HCEC 1CT (cell line): ENCODE measurements at regions not wholly inside any gene's neighbourhood (a gene's known extent, or its start where the extent isn't known, plus 50 kb on each side); places are given as distances from the start of the nearest gene placed in this dataset.

Source experiments
- DNase-seq: peaks from one replicate; pipeline ENCODE4 v3.0.0-alpha.2; 2017

GRCh38 chr6:105476978-105477377 is 74.1 kb upstream of the PREP start:
- DNase-seq, result no peak

DNA sequence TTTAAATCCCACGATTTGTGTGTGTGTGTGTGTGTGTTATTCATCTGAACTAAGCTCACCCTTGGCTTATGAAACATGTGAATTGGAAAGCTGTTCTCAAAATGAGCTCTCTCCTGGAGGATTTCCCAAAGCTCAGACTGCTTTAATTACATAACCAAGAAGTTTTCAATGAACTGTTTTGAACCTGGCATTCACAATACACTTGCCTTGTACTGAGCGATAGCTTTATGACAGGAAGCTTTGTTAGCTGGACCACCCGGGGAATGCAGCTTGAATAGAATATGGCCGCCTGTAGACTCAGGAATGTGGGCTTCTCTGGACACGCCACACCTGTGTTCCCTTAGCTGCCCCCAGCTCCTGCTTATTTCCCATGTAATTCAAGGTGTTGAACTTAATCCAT is 71.4 kb upstream of the PREP start:
- no peak for DNase-seq

- DNase-seq, result no peak
These were observed 67.1 kb upstream of the PREP start for GRCh38 chr6:105469946-105470345.

GRCh38 chr6:105468850-105469249 is 66.0 kb upstream of the PREP start:
- no peak for DNase-seq

DNA sequence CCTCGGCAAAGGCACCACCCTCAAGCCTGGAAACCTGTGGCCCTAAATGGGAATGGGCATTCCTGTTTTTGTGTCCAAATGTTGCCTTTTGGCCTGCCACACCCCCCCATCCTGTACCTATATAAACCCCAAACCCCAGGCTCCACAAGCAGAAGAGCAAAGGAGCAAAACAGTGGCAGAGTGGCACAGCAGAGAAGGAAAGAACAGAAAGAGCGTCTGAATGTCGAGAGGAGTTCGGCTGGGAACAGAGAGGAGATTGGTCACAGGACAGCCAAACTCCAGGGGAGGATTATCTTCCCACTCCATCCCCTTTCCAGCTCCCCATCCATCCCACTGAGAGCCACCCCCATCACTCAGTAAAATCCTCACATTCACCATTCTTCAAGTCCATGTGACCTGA is 58.0 kb upstream of the PREP start:
- DNase-seq, result no peak

- DNase-seq, result peak; percentile 82
These were observed 57.0 kb upstream of the PREP start for GRCh38 chr6:105459864-105460263.

- DNase-seq, result peak; percentile 85
These were observed 56.2 kb upstream of the PREP start for GRCh38 chr6:105459049-105459448.

GRCh38 chr6:105458551-105458950 is 55.7 kb upstream of the PREP start:
- no peak for DNase-seq

- DNase-seq, result no peak
These were observed 55.2 kb upstream of the PREP start for GRCh38 chr6:105458084-105458483.

DNA sequence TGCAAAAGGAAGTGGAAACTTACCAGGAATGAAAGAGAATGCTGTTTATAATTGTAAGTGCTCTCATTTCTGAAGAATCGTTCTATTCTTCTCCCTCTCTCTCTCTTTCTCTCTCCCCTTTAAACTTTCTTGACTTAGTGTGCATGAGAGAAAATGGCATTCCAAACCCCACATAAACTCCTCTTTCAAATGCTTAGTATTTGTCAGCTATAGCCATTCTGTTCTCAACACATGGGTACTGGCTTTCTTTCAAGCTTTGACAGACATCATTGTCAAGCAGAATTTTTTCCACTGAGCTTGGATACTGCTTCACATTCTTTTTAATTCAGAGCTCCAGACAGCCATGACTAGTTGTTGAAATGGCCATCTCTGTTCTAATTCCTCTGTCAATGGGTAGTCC is 51.1 kb upstream of the PREP start:
- DNase-seq, result no peak

GRCh38 chr6:105452924-105453756 is 50.3 kb upstream of the PREP start:
- DNase-seq, result no peak
